ENCODE measurements at regions not wholly inside any gene's neighbourhood (a gene's known extent, or its start where the extent isn't known, plus 50 kb on each side); places are given as distances from the start of the nearest gene placed in this dataset.

DNA sequence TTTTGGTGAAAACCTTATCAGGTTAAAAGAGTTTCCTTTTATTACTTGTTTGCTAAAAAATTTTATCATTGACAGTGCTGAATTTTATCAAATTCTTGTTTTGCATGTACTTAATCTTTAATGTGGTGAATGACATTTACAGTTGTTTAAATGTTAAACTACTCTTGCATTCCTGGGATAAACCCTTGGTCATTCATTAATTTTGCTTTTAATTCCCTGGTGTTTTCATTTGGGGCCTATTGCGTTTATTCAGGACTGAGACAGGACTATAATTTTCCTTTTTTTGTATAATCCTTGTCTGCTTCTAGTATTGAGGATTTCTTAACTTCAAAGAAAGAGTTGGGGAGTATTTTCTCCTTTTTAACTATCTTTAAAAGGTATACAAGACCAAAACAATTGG, 98.7 kb upstream of the TLL1 start:
- Histone ChIP-seq H3K9me2 (ENCODE audit: insufficient read depth, low read length) (no peaks in the 10 kb centered on the region), H3K27ac (ENCODE audit: low read length) (no peak overlapping the region), H3K79me2 (replicated peaks; ENCODE audit: insufficient read depth, low read length) (no peaks in the 10 kb centered on the region), H3K4me3 (ENCODE audit: low read length) (no peak overlapping the region), H2AFZ (ENCODE audit: low read depth, low read length) (no peak overlapping the region), H3K9me3 (ENCODE audit: low read length) (no peaks in the 10 kb centered on the region), H3K36me3 (ENCODE audit: insufficient read depth, low read length) (no peaks in the 10 kb centered on the region), H4K20me1 (ENCODE audit: insufficient read depth) (no peaks in the 10 kb centered on the region), H3K4me2 (ENCODE audit: low read length) (no peak overlapping the region), H3K9ac (ENCODE audit: low read length) (no peak overlapping the region), H3K27me3 (ENCODE audit: insufficient read depth, low read depth, low read length) (no peaks in the 10 kb centered on the region), H3F3A (ENCODE audit: insufficient read depth, low read length, poor library complexity, severe bottlenecking) (no peaks in the 10 kb centered on the region)
- no peak for TF ChIP-seq SMC3 (conservative IDR thresholded peaks at IDR 0.05; ENCODE audit: poor library complexity)
- TF ChIP-seq, protein P1, sequence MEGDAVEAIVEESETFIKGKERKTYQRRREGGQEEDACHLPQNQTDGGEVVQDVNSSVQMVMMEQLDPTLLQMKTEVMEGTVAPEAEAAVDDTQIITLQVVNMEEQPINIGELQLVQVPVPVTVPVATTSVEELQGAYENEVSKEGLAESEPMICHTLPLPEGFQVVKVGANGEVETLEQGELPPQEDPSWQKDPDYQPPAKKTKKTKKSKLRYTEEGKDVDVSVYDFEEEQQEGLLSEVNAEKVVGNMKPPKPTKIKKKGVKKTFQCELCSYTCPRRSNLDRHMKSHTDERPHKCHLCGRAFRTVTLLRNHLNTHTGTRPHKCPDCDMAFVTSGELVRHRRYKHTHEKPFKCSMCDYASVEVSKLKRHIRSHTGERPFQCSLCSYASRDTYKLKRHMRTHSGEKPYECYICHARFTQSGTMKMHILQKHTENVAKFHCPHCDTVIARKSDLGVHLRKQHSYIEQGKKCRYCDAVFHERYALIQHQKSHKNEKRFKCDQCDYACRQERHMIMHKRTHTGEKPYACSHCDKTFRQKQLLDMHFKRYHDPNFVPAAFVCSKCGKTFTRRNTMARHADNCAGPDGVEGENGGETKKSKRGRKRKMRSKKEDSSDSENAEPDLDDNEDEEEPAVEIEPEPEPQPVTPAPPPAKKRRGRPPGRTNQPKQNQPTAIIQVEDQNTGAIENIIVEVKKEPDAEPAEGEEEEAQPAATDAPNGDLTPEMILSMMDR (IDR thresholded peaks at IDR 0.05; ENCODE audit: poor library complexity, severe bottlenecking): no peak
- no peak for TF ChIP-seq POLR2AphosphoS5 (IDR thresholded peaks at IDR 0.05)
- no peak for TF ChIP-seq EP300 (conservative IDR thresholded peaks at IDR 0.05; ENCODE audit: poor library complexity, severe bottlenecking)
- TF ChIP-seq TAF1 (IDR thresholded peaks at IDR 0.05; ENCODE audit: low read depth): no peak
- TF ChIP-seq, protein P2, sequence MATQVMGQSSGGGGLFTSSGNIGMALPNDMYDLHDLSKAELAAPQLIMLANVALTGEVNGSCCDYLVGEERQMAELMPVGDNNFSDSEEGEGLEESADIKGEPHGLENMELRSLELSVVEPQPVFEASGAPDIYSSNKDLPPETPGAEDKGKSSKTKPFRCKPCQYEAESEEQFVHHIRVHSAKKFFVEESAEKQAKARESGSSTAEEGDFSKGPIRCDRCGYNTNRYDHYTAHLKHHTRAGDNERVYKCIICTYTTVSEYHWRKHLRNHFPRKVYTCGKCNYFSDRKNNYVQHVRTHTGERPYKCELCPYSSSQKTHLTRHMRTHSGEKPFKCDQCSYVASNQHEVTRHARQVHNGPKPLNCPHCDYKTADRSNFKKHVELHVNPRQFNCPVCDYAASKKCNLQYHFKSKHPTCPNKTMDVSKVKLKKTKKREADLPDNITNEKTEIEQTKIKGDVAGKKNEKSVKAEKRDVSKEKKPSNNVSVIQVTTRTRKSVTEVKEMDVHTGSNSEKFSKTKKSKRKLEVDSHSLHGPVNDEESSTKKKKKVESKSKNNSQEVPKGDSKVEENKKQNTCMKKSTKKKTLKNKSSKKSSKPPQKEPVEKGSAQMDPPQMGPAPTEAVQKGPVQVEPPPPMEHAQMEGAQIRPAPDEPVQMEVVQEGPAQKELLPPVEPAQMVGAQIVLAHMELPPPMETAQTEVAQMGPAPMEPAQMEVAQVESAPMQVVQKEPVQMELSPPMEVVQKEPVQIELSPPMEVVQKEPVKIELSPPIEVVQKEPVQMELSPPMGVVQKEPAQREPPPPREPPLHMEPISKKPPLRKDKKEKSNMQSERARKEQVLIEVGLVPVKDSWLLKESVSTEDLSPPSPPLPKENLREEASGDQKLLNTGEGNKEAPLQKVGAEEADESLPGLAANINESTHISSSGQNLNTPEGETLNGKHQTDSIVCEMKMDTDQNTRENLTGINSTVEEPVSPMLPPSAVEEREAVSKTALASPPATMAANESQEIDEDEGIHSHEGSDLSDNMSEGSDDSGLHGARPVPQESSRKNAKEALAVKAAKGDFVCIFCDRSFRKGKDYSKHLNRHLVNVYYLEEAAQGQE (IDR thresholded peaks at IDR 0.05; ENCODE audit: borderline replicate concordance): no peak
- TF ChIP-seq MXI1 (conservative IDR thresholded peaks at IDR 0.05; ENCODE audit: poor library complexity, severe bottlenecking): no peak
- no peak for TF ChIP-seq EZH2 (IDR thresholded peaks at IDR 0.05; ENCODE audit: borderline replicate concordance, insufficient read depth, low read length, poor library complexity, severe bottlenecking)

DNA sequence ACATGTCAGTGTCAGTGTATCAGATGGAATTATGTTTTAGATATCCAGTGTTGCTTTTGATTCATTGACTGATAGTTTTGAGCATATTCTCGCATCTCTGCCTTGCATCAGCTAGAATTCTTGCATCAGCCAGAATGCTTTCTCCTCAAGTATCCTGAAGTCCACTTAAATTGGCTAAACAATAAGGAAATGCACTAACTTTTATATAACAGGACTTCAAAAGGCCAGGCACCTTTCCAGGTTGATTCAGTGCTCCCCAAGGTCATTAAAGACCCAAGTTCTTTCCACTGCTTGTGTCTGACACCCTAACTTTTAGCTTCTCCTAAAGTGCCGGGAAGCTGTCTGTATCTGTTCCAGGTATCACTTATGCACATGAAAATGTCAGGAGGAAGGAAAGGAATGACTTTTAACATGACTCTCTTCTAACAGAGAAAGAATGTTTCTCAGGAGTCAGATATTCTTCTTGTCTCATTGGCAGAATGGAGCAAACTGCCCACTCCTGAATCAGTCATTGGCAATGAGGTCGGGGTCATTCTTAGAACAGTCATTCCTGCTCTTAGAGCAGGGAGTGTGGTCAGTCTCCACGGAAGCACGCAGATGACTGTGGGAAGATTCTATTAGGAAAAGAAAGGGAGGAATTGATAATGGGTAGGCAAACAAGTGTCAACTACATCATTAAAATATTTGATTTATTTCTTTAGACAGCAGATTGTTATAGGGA, 92.9 kb upstream of the TLL1 start:
- no peak overlapping the region for H2AFZ ChIP-seq (ENCODE audit: low read depth, low read length)
- H3F3A ChIP-seq (ENCODE audit: insufficient read depth, low read length, poor library complexity, severe bottlenecking): no peaks in the 10 kb centered on the region
- H3K9ac ChIP-seq (ENCODE audit: low read length): no peak overlapping the region
- no peaks in the 10 kb centered on the region for H3K36me3 ChIP-seq (ENCODE audit: insufficient read depth, low read length)
- no peaks in the 10 kb centered on the region for H3K79me2 ChIP-seq (replicated peaks; ENCODE audit: insufficient read depth, low read length)
- H3K9me2 ChIP-seq (ENCODE audit: insufficient read depth, low read length): no peaks in the 10 kb centered on the region
- no peaks in the 10 kb centered on the region for H4K20me1 ChIP-seq (ENCODE audit: insufficient read depth)
- no peak overlapping the region for H3K4me3 ChIP-seq (ENCODE audit: low read length)
- no peaks in the 10 kb centered on the region for H3K9me3 ChIP-seq (ENCODE audit: low read length)
- H3K27ac ChIP-seq (ENCODE audit: low read length): no peak overlapping the region
- H3K4me2 ChIP-seq (ENCODE audit: low read length): no peak overlapping the region
- no peaks in the 10 kb centered on the region for H3K27me3 ChIP-seq (ENCODE audit: insufficient read depth, low read depth, low read length)
- TF ChIP-seq POLR2AphosphoS5 (IDR thresholded peaks at IDR 0.05) (no peak), EZH2 (IDR thresholded peaks at IDR 0.05; ENCODE audit: borderline replicate concordance, insufficient read depth, low read length, poor library complexity, severe bottlenecking) (no peak), MXI1 (conservative IDR thresholded peaks at IDR 0.05; ENCODE audit: poor library complexity, severe bottlenecking) (no peak), TAF1 (IDR thresholded peaks at IDR 0.05; ENCODE audit: low read depth) (no peak), RAD21 (conservative IDR thresholded peaks at IDR 0.05) (no peak), SMC3 (conservative IDR thresholded peaks at IDR 0.05; ENCODE audit: poor library complexity) (no peak), EP300 (conservative IDR thresholded peaks at IDR 0.05; ENCODE audit: poor library complexity, severe bottlenecking) (no peak)
- TF ChIP-seq, protein P2 (IDR thresholded peaks at IDR 0.05; ENCODE audit: borderline replicate concordance): no peak
- TF ChIP-seq, protein P1 (IDR thresholded peaks at IDR 0.05; ENCODE audit: poor library complexity, severe bottlenecking): no peak
